Lower lobe of right lung (tissue), 2 donors: ENCODE measurements at regions not wholly inside any gene's neighbourhood (a gene's known extent, or its start where the extent isn't known, plus 50 kb on each side); places are given as distances from the start of the nearest gene placed in this dataset.

Experiments
- ATAC-seq, 2 donors: fragments of 200-7000 bp; cut with Tn5 transposase; one replicate each; pipeline ENCODE4 v1.9.1; 2020 to 2022; ENCODE audit warnings: mild to moderate bottlenecking in 2 of 2, moderate library complexity in 2 of 2
- DNase-seq: peaks from one replicate; pipeline ENCODE4 v3.0.0-alpha.2; 2020
- H3K27ac ChIP-seq: fragments of 200-600 bp; one replicate; pipeline ENCODE4 v1.8.0; 2022
- H3K27me3 ChIP-seq: fragments of 200-600 bp; one replicate; pipeline ENCODE4 v1.8.0; 2022; ENCODE audit warnings: low read depth
- H3K36me3 ChIP-seq: fragments of 200-600 bp; one replicate; pipeline ENCODE4 v1.8.0; 2022; ENCODE audit warnings: mild to moderate bottlenecking
- H3K4me1 ChIP-seq: fragments of 200-600 bp; one replicate; pipeline ENCODE4 v1.8.0; 2022
- H3K4me3 ChIP-seq: fragments of 200-600 bp; one replicate; pipeline ENCODE4 v1.8.0; 2022; ENCODE audit warnings: mild to moderate bottlenecking
- H3K9me3 ChIP-seq: fragments of 200-600 bp; one replicate; pipeline ENCODE4 v1.8.0; 2022
- CTCF ChIP-seq: fragments of 200-600 bp; IDR thresholded peaks from one replicate; pipeline ENCODE4 v1.8.0; 2022; ENCODE audit warnings: antibody characterized with exemption, mild to moderate bottlenecking
- intact Hi-C: fragments of 100-400 bp; cut with DNase I; formaldehyde crosslinking; loops from one replicate; pipeline ENCODE4 v1.11.0; 2022
- donor health status: DM: no; HTN: yes; CAD: no; lungs with severe emphysema.

GRCh38 chr20:54938707-54939106, 463.3 kb downstream of the DOK5 start:
- Histone ChIP-seq H3K27me3 (no peaks in the 10 kb centered on the region), H3K27ac (no peak overlapping the region), H3K36me3 (no peaks in the 10 kb centered on the region), H3K4me3 (no peak overlapping the region), H3K4me1 (no peaks in the 10 kb centered on the region), H3K9me3 (no peaks in the 10 kb centered on the region)
- ATAC-seq (no peak), DNase-seq (no peak)
- intact Hi-C loops, result no loop called here
- no peak for TF ChIP-seq CTCF

DNA sequence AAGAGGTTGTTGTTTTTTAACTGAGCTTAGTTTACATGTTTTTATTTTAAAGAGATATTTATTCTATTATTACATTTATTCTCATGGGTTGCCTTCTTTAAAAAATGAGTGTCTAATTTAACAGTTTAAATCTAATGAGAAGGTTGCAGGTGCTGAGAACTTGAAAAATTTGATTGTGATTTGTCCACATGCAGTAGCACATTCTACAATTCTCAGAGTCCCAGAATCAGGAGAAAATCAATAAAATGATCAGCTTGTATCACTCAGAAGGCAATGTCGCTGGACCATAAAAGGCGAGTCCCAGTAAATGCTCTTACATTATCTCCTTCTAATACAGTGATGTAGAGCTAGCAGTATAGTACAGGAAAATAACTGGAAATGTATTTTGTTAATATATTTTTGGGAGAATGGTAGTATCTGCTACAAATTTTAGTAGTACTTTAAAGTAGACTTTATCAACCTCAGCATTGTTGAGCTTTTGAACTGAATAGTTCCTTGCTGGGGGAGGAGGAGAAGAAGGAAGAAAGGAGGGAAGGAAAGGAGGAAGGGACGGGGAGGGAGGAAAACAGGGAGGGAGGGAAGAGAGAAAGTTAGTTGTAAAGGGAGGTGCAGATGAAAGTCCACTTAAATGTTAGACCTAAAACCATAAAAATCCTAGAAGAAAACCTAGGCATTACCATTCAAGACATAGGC, 458.0 kb downstream of the DOK5 start:
- Histone ChIP-seq H3K27me3 (no peaks in the 10 kb centered on the region), H3K4me1 (no peaks in the 10 kb centered on the region), H3K4me3 (no peak overlapping the region), H3K9me3 (no peaks in the 10 kb centered on the region), H3K36me3 (no peaks in the 10 kb centered on the region), H3K27ac (no peak overlapping the region)
- intact Hi-C loops, result no loop called here
- no peak for ATAC-seq
- no peak for TF ChIP-seq CTCF
- no peak for DNase-seq

GRCh38 chr20:54929191-54929590, 453.8 kb downstream of the DOK5 start:
- no peaks in the 10 kb centered on the region for H3K36me3 ChIP-seq
- intact Hi-C loops, result no loop called here

GRCh38 chr20:54928564-54928963, 453.2 kb downstream of the DOK5 start:
- DNase-seq (no peak), ATAC-seq (no peak)
- no peak overlapping the region for H3K4me3 ChIP-seq
- H3K4me1 ChIP-seq, result no peaks in the 10 kb centered on the region
- H3K27me3 ChIP-seq, result no peaks in the 10 kb centered on the region
- intact Hi-C loops, result no loop called here
- no peak for TF ChIP-seq CTCF
- H3K9me3 ChIP-seq, result no peaks in the 10 kb centered on the region
- H3K27ac ChIP-seq, result no peak overlapping the region
- H3K36me3 ChIP-seq, result no peaks in the 10 kb centered on the region

More at GRCh38 chr20:54929191-54929590, 453.8 kb downstream of the DOK5 start:
- Histone ChIP-seq H3K27me3 (no peaks in the 10 kb centered on the region), H3K27ac (no peak overlapping the region), H3K9me3 (no peaks in the 10 kb centered on the region), H3K4me1 (no peaks in the 10 kb centered on the region), H3K4me3 (no peak overlapping the region)
- ATAC-seq (no peak), DNase-seq (no peak)
- no peak for TF ChIP-seq CTCF

GRCh38 chr20:54922636-54923035, 447.2 kb downstream of the DOK5 start:
- DNase-seq, result no peak
- no peak for TF ChIP-seq CTCF
- no peak overlapping the region for H3K27ac ChIP-seq
- no peak for ATAC-seq
- H3K27me3 ChIP-seq, result no peaks in the 10 kb centered on the region
- H3K36me3 ChIP-seq, result no peaks in the 10 kb centered on the region
- H3K4me1 ChIP-seq, result no peaks in the 10 kb centered on the region
- intact Hi-C loops, result no loop called here
- H3K9me3 ChIP-seq, result no peaks in the 10 kb centered on the region
- H3K4me3 ChIP-seq, result no peak overlapping the region
